Mammary epithelial cell (primary cell): ENCODE measurements at regions not wholly inside any gene's neighbourhood (a gene's known extent, or its start where the extent isn't known, plus 50 kb on each side); places are given as distances from the start of the nearest gene placed in this dataset.

Experiments used
- CTCF ChIP-seq, 2 donors: IDR thresholded peaks in 1 of 2; conservative IDR thresholded peaks in 1 of 2; 2 replicates each; pipeline ENCODE4 v1.5.1; 2011 to 2012; ENCODE audit warnings: inconsistent platforms in 2 of 2, low read length in 2 of 2, mild to moderate bottlenecking in 2 of 2, control low read depth in 1 of 2, low read depth in 1 of 2; ENCODE audit not compliant: insufficient read depth in 1 of 2; ENCODE audit errors: extremely low read depth in 1 of 2
- EZH2 ChIP-seq: IDR thresholded peaks from 2 replicates; pipeline ENCODE4 v1.6.1; 2012; ENCODE audit warnings: low read length, inconsistent platforms, borderline replicate concordance

- TF ChIP-seq CTCF (conservative IDR thresholded peaks at IDR 0.05 in 1 of 2, IDR thresholded peaks at IDR 0.05 in 1 of 2; ENCODE audit: extremely low read depth in 1 of 2, insufficient read depth in 1 of 2, low read depth in 1 of 2, low read length in 2 of 2): no peak
- TF ChIP-seq EZH2: no peak
These were observed 616.3 kb downstream of the TBC1D4 start for GRCh38 chr13:74865656-74866055.
